ENCODE measurements at regions not wholly inside any gene's neighbourhood (a gene's known extent, or its start where the extent isn't known, plus 50 kb on each side); places are given as distances from the start of the nearest gene placed in this dataset.

DNA sequence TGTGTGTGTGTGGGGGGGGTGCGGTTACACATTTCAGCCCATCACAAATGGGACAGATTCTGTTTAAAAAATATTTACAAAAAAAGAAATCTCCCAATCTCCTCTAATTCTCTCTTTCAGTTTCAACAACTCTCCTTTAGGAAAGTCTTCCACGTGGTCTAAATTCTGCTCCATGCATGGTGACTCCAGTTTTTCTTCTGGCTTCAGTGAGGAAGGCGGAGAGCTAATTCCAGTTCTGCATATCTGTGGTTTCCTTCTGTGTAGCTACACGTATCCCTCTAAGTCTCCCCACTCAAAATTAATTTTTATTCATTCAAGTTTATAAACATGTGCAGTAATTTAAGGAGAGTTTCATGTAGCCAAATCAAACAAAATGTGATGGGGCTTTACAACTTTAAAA is 111.6 kb downstream of the SLC4A3 start:
- Histone ChIP-seq H3K27me3 (ENCODE audit: insufficient read depth, low read length) (no peaks in the 10 kb centered on the region), H3K4me2 (ENCODE audit: low read length) (no peak overlapping the region)

DNA sequence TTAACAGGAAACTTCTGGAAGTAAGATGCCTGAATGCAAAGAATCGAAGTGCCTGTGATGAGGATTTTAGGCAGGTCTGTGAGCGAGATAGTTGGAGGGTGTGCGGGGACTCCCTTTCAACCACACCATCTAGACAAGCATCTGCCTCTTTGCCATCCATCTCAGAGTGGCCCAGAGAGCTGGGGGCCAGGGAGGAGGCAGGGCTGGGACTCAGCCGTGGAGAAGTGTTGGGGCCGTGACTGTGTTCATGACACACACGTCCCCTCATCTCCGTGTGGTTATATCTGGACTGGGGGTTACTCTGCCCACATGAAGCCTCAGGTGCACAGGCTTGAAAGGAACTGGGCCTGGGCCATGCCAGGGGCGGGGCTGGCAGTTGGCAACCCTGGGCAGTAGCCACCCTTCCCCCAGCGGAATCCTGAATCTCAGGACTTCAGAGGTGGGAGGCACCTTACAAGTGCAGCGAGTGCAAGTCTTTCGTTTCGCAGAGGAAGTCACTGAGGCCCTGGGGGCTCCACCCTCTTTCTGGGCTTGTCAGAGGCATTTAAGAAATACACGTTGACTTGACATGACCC is 112.5 kb downstream of the SLC4A3 start:
- TF ChIP-seq CTCF (IDR thresholded peaks at IDR 0.05; ENCODE audit: low read length) (no peak), EZH2 (IDR thresholded peaks at IDR 0.05; ENCODE audit: borderline replicate concordance, low read length) (no peak)
- Histone ChIP-seq H3K4me1 (ENCODE audit: insufficient read depth, low read length, severe bottlenecking) (no peaks in the 10 kb centered on the region), H3K4me3 (ENCODE audit: low read depth, low read length, poor library complexity, severe bottlenecking) (no peak overlapping the region), H3K27me3 (ENCODE audit: insufficient read depth, low read length) (no peaks in the 10 kb centered on the region), H3K9me2 (ENCODE audit: low read depth, low read length) (no peaks in the 10 kb centered on the region), H3K27ac (ENCODE audit: low read depth, low read length, poor library complexity, severe bottlenecking) (no peak overlapping the region), H3K9me3 (ENCODE audit: low read length) (no peaks in the 10 kb centered on the region), H3K36me3 (ENCODE audit: insufficient read depth, low read length) (no peaks in the 10 kb centered on the region), H3K4me2 (ENCODE audit: low read length) (no peak overlapping the region), H3K9ac (ENCODE audit: low read length) (no peak overlapping the region), H3K79me2 (ENCODE audit: insufficient read depth, low read length) (no peaks in the 10 kb centered on the region), H3F3A (ENCODE audit: insufficient read depth, low read length) (no peaks in the 10 kb centered on the region), H2AFZ (ENCODE audit: low read length) (no peak overlapping the region), H4K20me1 (ENCODE audit: insufficient read depth, low read length) (no peaks in the 10 kb centered on the region)

More for the DNA sequence above, 111.6 kb downstream of the SLC4A3 start:
- Histone ChIP-seq H3K79me2 (ENCODE audit: insufficient read depth, low read length) (no peaks in the 10 kb centered on the region), H3K9me2 (ENCODE audit: low read depth, low read length) (no peaks in the 10 kb centered on the region), H3F3A (ENCODE audit: insufficient read depth, low read length) (no peaks in the 10 kb centered on the region), H2AFZ (ENCODE audit: low read length) (no peak overlapping the region), H3K4me3 (ENCODE audit: low read depth, low read length, poor library complexity, severe bottlenecking) (no peak overlapping the region), H3K36me3 (ENCODE audit: insufficient read depth, low read length) (no peaks in the 10 kb centered on the region), H3K27ac (ENCODE audit: low read depth, low read length, poor library complexity, severe bottlenecking) (no peak overlapping the region), H3K9me3 (ENCODE audit: low read length) (no peaks in the 10 kb centered on the region), H3K9ac (ENCODE audit: low read length) (no peak overlapping the region), H4K20me1 (ENCODE audit: insufficient read depth, low read length) (no peaks in the 10 kb centered on the region), H3K4me1 (ENCODE audit: insufficient read depth, low read length, severe bottlenecking) (no peaks in the 10 kb centered on the region)
- TF ChIP-seq CTCF (IDR thresholded peaks at IDR 0.05; ENCODE audit: low read length) (no peak), EZH2 (IDR thresholded peaks at IDR 0.05; ENCODE audit: borderline replicate concordance, low read length) (no peak)

DNA sequence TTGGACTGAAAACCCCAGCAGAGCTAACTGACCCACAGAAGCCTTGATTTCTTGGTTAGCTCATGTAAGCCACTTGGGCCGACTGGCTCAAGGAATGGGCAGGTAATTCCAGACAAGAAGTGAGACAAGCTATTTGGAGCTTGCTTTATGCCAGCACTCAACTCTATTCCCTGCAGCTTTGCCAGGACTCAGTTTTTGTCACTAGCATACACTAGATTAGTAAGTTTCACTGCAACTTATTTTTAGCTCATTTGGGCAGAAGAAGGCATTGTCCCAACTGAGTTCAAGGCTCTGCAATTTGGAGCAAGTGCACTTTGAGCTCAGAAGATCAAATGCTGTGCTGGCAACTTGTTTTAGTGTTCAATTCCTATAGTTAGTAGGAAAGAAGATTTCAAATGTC is 116.1 kb downstream of the SLC4A3 start:
- H3K27me3 ChIP-seq (ENCODE audit: insufficient read depth, low read length): no peaks in the 10 kb centered on the region
- no peaks in the 10 kb centered on the region for H3F3A ChIP-seq (ENCODE audit: insufficient read depth, low read length)
- H3K9ac ChIP-seq (ENCODE audit: low read length): no peak overlapping the region
- no peaks in the 10 kb centered on the region for H3K9me2 ChIP-seq (ENCODE audit: low read depth, low read length)
- no peak overlapping the region for H2AFZ ChIP-seq (ENCODE audit: low read length)
- no peaks in the 10 kb centered on the region for H3K79me2 ChIP-seq (ENCODE audit: insufficient read depth, low read length)
- H3K36me3 ChIP-seq (ENCODE audit: insufficient read depth, low read length): no peaks in the 10 kb centered on the region
- H3K4me1 ChIP-seq (ENCODE audit: insufficient read depth, low read length, severe bottlenecking): no peaks in the 10 kb centered on the region
- TF ChIP-seq EZH2 (IDR thresholded peaks at IDR 0.05; ENCODE audit: borderline replicate concordance, low read length) (no peak), CTCF (IDR thresholded peaks at IDR 0.05; ENCODE audit: low read length) (no peak)
- no peaks in the 10 kb centered on the region for H4K20me1 ChIP-seq (ENCODE audit: insufficient read depth, low read length)
- H3K4me2 ChIP-seq (ENCODE audit: low read length): no peak overlapping the region
- no peak overlapping the region for H3K27ac ChIP-seq (ENCODE audit: low read depth, low read length, poor library complexity, severe bottlenecking)
- no peaks in the 10 kb centered on the region for H3K9me3 ChIP-seq (ENCODE audit: low read length)
- no peak overlapping the region for H3K4me3 ChIP-seq (ENCODE audit: low read depth, low read length, poor library complexity, severe bottlenecking)

All from OCI-LY1 (cell line).